Spleen (tissue), 7 donors: ENCODE measurements at regions not wholly inside any gene's neighbourhood (a gene's known extent, or its start where the extent isn't known, plus 50 kb on each side); places are given as distances from the start of the nearest gene placed in this dataset.
"Not testable (repeated sequence)": the region's sequence is repeated elsewhere in the genome, so short reads cannot be mapped to it uniquely, and the experiment has no call there.

Experiments
- CTCF ChIP-seq, 11 experiments: fragments of 200-600 bp in 7 of 11; fragments of 450-650 bp in 4 of 11; sonication (generic) in 4 of 11; IDR thresholded peaks in 8 of 11; conservative IDR thresholded peaks in 3 of 11; 1 replicate in 7 of 11; 2 replicates in 4 of 11; pipeline versions ENCODE4 v1.4.0 to v1.8.0; 2016 to 2021; ENCODE audit warnings: antibody characterized with exemption in 11 of 11, inconsistent platforms in 4 of 11, mild to moderate bottlenecking in 1 of 11
- POLR2A ChIP-seq, 3 donors: fragments of 450-650 bp; IDR thresholded peaks; one replicate each; pipeline ENCODE4 v1.5.1; 2017; ENCODE audit warnings: antibody characterized with exemption in 3 of 3, mild to moderate bottlenecking in 1 of 3
- POLR2AphosphoS5 ChIP-seq, 3 donors: sonication (generic); formaldehyde crosslinking; IDR thresholded peaks; one replicate each; pipeline ENCODE4 v1.5.1; 2017; ENCODE audit warnings: antibody characterized with exemption in 3 of 3
- donor health status: DM: no; HTN: no; CAD: no; lungs with moderate emphysema.
- donor health status: DM: no; HTN: no; CAD: no.
- donor health status: DM: no; HTN: no; CAD: no.

- TF ChIP-seq POLR2A (IDR thresholded peaks at IDR 0.05); CTCF (IDR thresholded peaks at IDR 0.05 in 8 of 11, conservative IDR thresholded peaks at IDR 0.05 in 3 of 11); POLR2AphosphoS5 (IDR thresholded peaks at IDR 0.05): not testable (repeated sequence)
Observed at GRCh38 chr2:34677591-34677990, 1078.5 kb upstream of the FAM98A start.
